HG03135 (cell line): ENCODE measurements at regions not wholly inside any gene's neighbourhood (a gene's known extent, or its start where the extent isn't known, plus 50 kb on each side); places are given as distances from the start of the nearest gene placed in this dataset.

Source experiments
- ATAC-seq: cut with Tn5 transposase; IDR thresholded peaks from one replicate; pipeline ENCODE4 v1.9.1; 2021; ENCODE audit warnings: mild to moderate bottlenecking, moderate library complexity; ENCODE audit not compliant: unreplicated experiment

- ATAC-seq = no peak
These were observed 50.7 kb downstream of the ARHGAP35 start for GRCh38 chr19:46911456-46911855.

GRCh38 chr19:46913198-46913851 is 52.5 kb downstream of the ARHGAP35 start:
- no peak for ATAC-seq

- no peak for ATAC-seq
These were observed 53.1 kb downstream of the ARHGAP35 start for GRCh38 chr19:46913852-46914430.

- no peak for ATAC-seq
These were observed 54.6 kb downstream of the ARHGAP35 start for GRCh38 chr19:46915386-46915785.

GRCh38 chr19:46917002-46917401 is 56.2 kb downstream of the ARHGAP35 start:
- no peak for ATAC-seq

- ATAC-seq = no peak
These were observed 58.5 kb downstream of the ARHGAP35 start for GRCh38 chr19:46919324-46919723.

GRCh38 chr19:46920362-46920761 is 59.6 kb downstream of the ARHGAP35 start:
- ATAC-seq = no peak

GRCh38 chr19:46921071-46921470 is 60.3 kb downstream of the ARHGAP35 start:
- ATAC-seq = no peak

- no peak for ATAC-seq
These were observed 61.7 kb downstream of the ARHGAP35 start for GRCh38 chr19:46922465-46922864.

- no peak for ATAC-seq
These were observed 64.2 kb downstream of the ARHGAP35 start for GRCh38 chr19:46924874-46925547.

GRCh38 chr19:46925548-46925950 is 64.8 kb downstream of the ARHGAP35 start:
- no peak for ATAC-seq

- ATAC-seq = no peak
These were observed 65.6 kb downstream of the ARHGAP35 start for GRCh38 chr19:46926170-46927071.

- no peak for ATAC-seq
These were observed 66.3 kb downstream of the ARHGAP35 start for GRCh38 chr19:46927106-46927505.

- ATAC-seq = no peak
These were observed 67.1 kb downstream of the ARHGAP35 start for GRCh38 chr19:46927893-46928292.

- ATAC-seq = no peak
These were observed 68.2 kb downstream of the ARHGAP35 start for GRCh38 chr19:46928951-46929350.

GRCh38 chr19:46931202-46931601 is 70.4 kb downstream of the ARHGAP35 start:
- no peak for ATAC-seq

GRCh38 chr19:46932346-46932745 is 71.5 kb downstream of the ARHGAP35 start:
- no peak for ATAC-seq

- no peak for ATAC-seq
These were observed 74.4 kb downstream of the ARHGAP35 start for GRCh38 chr19:46935066-46935663.

GRCh38 chr19:46943150-46943946 is 76.3 kb upstream of the NPAS1 start:
- no peak for ATAC-seq

GRCh38 chr19:46944123-46944748 is 75.4 kb upstream of the NPAS1 start:
- no peak for ATAC-seq
